GM12878 (cell line): ENCODE measurements at regions not wholly inside any gene's neighbourhood (a gene's known extent, or its start where the extent isn't known, plus 50 kb on each side); places are given as distances from the start of the nearest gene placed in this dataset.

Source experiments
- ATAC-seq: fragments of 200-7000 bp; cut with Tn5 transposase; 3 replicates; pipeline ENCODE4 v1.9.1; 2020; ENCODE audit warnings: mild to moderate bottlenecking, moderate library complexity
- BruUV-seq: library from RNA; stranded (reverse); fragments of 400-500 nt; replicated peaks from 2 replicates; lab custom pipeline; 2021; lab: Mats Ljungman, UMichigan
- CTCF ChIA-PET: fragments of 300-600 bp; sonication (Branson Sonifier 250); formaldehyde crosslinking; extraction: SDS; loops from one replicate; lab custom pipeline; 2021; ENCODE audit warnings: inconsistent platforms; lab: Yijun Ruan, JAX
- POLR2A ChIA-PET: fragments of 350-600 bp; formaldehyde crosslinking; extraction: SDS; loops from one replicate; lab custom pipeline; 2021; ENCODE audit warnings: inconsistent platforms; lab: Charles Lee
- RAD21 ChIA-PET: fragments of 300-600 bp; sonication (Branson Sonifier 250); formaldehyde crosslinking; loops from one replicate; lab custom pipeline; 2023; ENCODE audit warnings: antibody characterized with exemption; ENCODE audit not compliant: unreplicated experiment; lab: Charles Lee
- SMC1A ChIA-PET: fragments of 300-600 bp; sonication (Branson Sonifier 250); formaldehyde crosslinking; loops from one replicate; lab custom pipeline; 2023; ENCODE audit not compliant: unreplicated experiment, uncharacterized antibody; lab: Charles Lee
- DNase-seq: peaks from one replicate; pipeline ENCODE4 v3.0.0-alpha.2; 2011; ENCODE audit warnings: low read depth, low spot score
- FAIRE-seq: peaks from 3 replicates; lab custom pipeline; 2011; peaks lifted over from hg19 to GRCh38; lab: Jason Lieb, UNC
- H2AFZ ChIP-seq: 2 replicates; pipeline ENCODE4 v1.6.0; 2011; ENCODE audit warnings: low read depth, low read length, control low read depth; ENCODE audit not compliant: control insufficient read depth
- H3K27ac ChIP-seq: 2 replicates; pipeline ENCODE4 v1.5.1; 2011; ENCODE audit warnings: control low read depth; ENCODE audit not compliant: control insufficient read depth, insufficient read depth
- H3K27me3 ChIP-seq, 2 experiments: replicated peaks in 1 of 2; 2 replicates each; pipeline versions ENCODE4 v1.6.0 to v1.6.1; 2011; ENCODE audit warnings: low read length in 1 of 2; ENCODE audit not compliant: control insufficient read depth in 2 of 2, insufficient read depth in 2 of 2
- H3K36me3 ChIP-seq, 2 experiments: 2 replicates each; pipeline ENCODE4 v1.5.1; 2011; ENCODE audit warnings: low read length in 1 of 2; ENCODE audit not compliant: control insufficient read depth in 2 of 2, insufficient read depth in 2 of 2
- H3K4me1 ChIP-seq: 2 replicates; pipeline ENCODE4 v1.6.1; 2011; ENCODE audit warnings: mild to moderate bottlenecking, low read length, moderate library complexity, mixed read lengths; ENCODE audit not compliant: control insufficient read depth, insufficient read depth
- H3K4me2 ChIP-seq: 2 replicates; pipeline ENCODE4 v1.6.0; 2011; ENCODE audit warnings: control low read depth; ENCODE audit not compliant: control insufficient read depth, insufficient read depth
- H3K4me3 ChIP-seq: fragments of 200-600 bp; sonication (generic); 2 replicates; pipeline ENCODE4 v1.5.1; 2016
- H3K79me2 ChIP-seq: 2 replicates; pipeline ENCODE4 v1.6.0; 2011; ENCODE audit warnings: low read length; ENCODE audit not compliant: control insufficient read depth, insufficient read depth
- H3K9ac ChIP-seq: 2 replicates; pipeline ENCODE4 v1.8.0; 2011; ENCODE audit warnings: low read length, control low read depth, mixed read lengths; ENCODE audit not compliant: control insufficient read depth, insufficient read depth
- H3K9me3 ChIP-seq: replicated peaks from 3 replicates; pipeline ENCODE4 v1.5.1; 2011; ENCODE audit warnings: mild to moderate bottlenecking, low read length; ENCODE audit not compliant: control insufficient read depth, insufficient read depth
- H4K20me1 ChIP-seq: 2 replicates; pipeline ENCODE4 v1.6.0; 2011; ENCODE audit not compliant: control insufficient read depth, insufficient read depth
- CEBPB ChIP-seq, 2 experiments: fragments of 150-350 bp in 1 of 2; IDR thresholded peaks; 2 replicates each; pipeline ENCODE4 v1.6.1; 2012 to 2014; ENCODE audit warnings: low read depth in 2 of 2, low read length in 2 of 2, borderline replicate concordance in 1 of 2, inconsistent platforms in 1 of 2
- CHD2 ChIP-seq: IDR thresholded peaks from 2 replicates; pipeline ENCODE4 v1.6.1; 2011; ENCODE audit warnings: low read depth, low read length, improper control_type of control experiment, borderline replicate concordance
- ETV6 ChIP-seq, 2 experiments: fragments of 450-650 bp in 1 of 2; IDR thresholded peaks in 1 of 2; conservative IDR thresholded peaks in 1 of 2; 2 replicates each; pipeline ENCODE4 v1.6.1; 2014; ENCODE audit warnings: antibody characterized with exemption in 1 of 2, borderline replicate concordance in 1 of 2, low read depth in 1 of 2, mild to moderate bottlenecking in 1 of 2, moderate library complexity in 1 of 2
- POLR2A ChIP-seq: IDR thresholded peaks from 2 replicates; pipeline ENCODE4 v1.6.1; 2011; ENCODE audit warnings: low read depth, mild to moderate bottlenecking, low read length
- RCOR1 ChIP-seq: conservative IDR thresholded peaks from 2 replicates; pipeline ENCODE4 v1.6.1; 2012; ENCODE audit warnings: low read depth, low read length, improper control_type of control experiment
- REST ChIP-seq: IDR thresholded peaks from 2 replicates; pipeline ENCODE4 v1.6.1; 2012; ENCODE audit warnings: mild to moderate bottlenecking, low read depth, low read length
- TCF7 ChIP-seq: IDR thresholded peaks from 2 replicates; pipeline ENCODE4 v1.6.1; 2014; ENCODE audit warnings: antibody characterized with exemption, borderline replicate concordance
- WGBS: methylation state at CpG from one replicate; pipeline ENCODE4 v1.1.6; 2016; ENCODE audit warnings: low lambda C conversion rate; ENCODE audit not compliant: insufficient replicate concordance, insufficient coverage; ENCODE audit errors: missing lambda C conversion rate; 5-methylcytosine and 5-hydroxymethylcytosine counted together
- in situ Hi-C: fragments of 300-500 bp; cut with MboI; formaldehyde crosslinking; loops from 9 replicates; pipeline ENCODE4 v1.14.3; 2018; ENCODE audit warnings: mixed read lengths
- intact Hi-C: fragments of 100-400 bp; cut with micrococcal nuclease; formaldehyde crosslinking; loops from one replicate; pipeline ENCODE4 v1.14.2; 2022; ENCODE audit not compliant: unreplicated experiment
- TF ChIP-seq, protein P1 (sequence below): fragments of 450-650 bp; IDR thresholded peaks from 2 replicates; pipeline ENCODE4 v1.6.1; 2014; ENCODE audit warnings: mild to moderate bottlenecking

GRCh38 chr5:97980291-97980690, 793.2 kb upstream of the RGMB start:
- no peaks in the 10 kb centered on the region for H3K9me3 ChIP-seq
- no peak overlapping the region for H3K4me3 ChIP-seq
- SMC1A ChIA-PET: interaction anchor here (0.6 kb wide), 1 partner anchor 91 kb away, joined by 3 read pairs; no protein-coding TSS in a partner anchor
- H3K27ac ChIP-seq: no peak overlapping the region
- no TSS peak for BruUV-seq
- no peaks in the 10 kb centered on the region for H3K79me2 ChIP-seq
- WGBS: 44% methylated on average over 1 of the region's 1 CpG
- TF ChIP-seq CHD2: no peak
- no peak for TF ChIP-seq CEBPB (IDR thresholded peaks at IDR 0.05; ENCODE audit: borderline replicate concordance in 1 of 2, low read depth in 2 of 2, low read length in 2 of 2)
- no peak for TF ChIP-seq POLR2A
- no peak for TF ChIP-seq TCF7
- TF ChIP-seq ETV6 (conservative IDR thresholded peaks at IDR 0.05 in 1 of 2, IDR thresholded peaks at IDR 0.05 in 1 of 2; ENCODE audit: borderline replicate concordance in 1 of 2, low read depth in 1 of 2): no peak
- no peak for TF ChIP-seq REST
- TF ChIP-seq, protein P1, sequence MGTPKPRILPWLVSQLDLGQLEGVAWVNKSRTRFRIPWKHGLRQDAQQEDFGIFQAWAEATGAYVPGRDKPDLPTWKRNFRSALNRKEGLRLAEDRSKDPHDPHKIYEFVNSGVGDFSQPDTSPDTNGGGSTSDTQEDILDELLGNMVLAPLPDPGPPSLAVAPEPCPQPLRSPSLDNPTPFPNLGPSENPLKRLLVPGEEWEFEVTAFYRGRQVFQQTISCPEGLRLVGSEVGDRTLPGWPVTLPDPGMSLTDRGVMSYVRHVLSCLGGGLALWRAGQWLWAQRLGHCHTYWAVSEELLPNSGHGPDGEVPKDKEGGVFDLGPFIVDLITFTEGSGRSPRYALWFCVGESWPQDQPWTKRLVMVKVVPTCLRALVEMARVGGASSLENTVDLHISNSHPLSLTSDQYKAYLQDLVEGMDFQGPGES: no peak
- TF ChIP-seq RCOR1: no peak
- in situ Hi-C loops (no loop called here), intact Hi-C loops (no loop called here)
- H3K4me2 ChIP-seq: no peak overlapping the region
- DNase-seq (no peak), FAIRE-seq (no peak), ATAC-seq (no peak)
- RAD21 ChIA-PET: no interaction called here
- POLR2A ChIA-PET: no interaction called here
- no peaks in the 10 kb centered on the region for H3K4me1 ChIP-seq
- H4K20me1 ChIP-seq: no peaks in the 10 kb centered on the region
- no peak overlapping the region for H3K9ac ChIP-seq
- H2AFZ ChIP-seq: no peak overlapping the region
- CTCF ChIA-PET: no interaction called here
- no peaks in the 10 kb centered on the region for H3K27me3 ChIP-seq
- H3K36me3 ChIP-seq: no peaks in the 10 kb centered on the region
